ENCODE measurements at regions not wholly inside any gene's neighbourhood (a gene's known extent, or its start where the extent isn't known, plus 50 kb on each side); places are given as distances from the start of the nearest gene placed in this dataset.

DNA sequence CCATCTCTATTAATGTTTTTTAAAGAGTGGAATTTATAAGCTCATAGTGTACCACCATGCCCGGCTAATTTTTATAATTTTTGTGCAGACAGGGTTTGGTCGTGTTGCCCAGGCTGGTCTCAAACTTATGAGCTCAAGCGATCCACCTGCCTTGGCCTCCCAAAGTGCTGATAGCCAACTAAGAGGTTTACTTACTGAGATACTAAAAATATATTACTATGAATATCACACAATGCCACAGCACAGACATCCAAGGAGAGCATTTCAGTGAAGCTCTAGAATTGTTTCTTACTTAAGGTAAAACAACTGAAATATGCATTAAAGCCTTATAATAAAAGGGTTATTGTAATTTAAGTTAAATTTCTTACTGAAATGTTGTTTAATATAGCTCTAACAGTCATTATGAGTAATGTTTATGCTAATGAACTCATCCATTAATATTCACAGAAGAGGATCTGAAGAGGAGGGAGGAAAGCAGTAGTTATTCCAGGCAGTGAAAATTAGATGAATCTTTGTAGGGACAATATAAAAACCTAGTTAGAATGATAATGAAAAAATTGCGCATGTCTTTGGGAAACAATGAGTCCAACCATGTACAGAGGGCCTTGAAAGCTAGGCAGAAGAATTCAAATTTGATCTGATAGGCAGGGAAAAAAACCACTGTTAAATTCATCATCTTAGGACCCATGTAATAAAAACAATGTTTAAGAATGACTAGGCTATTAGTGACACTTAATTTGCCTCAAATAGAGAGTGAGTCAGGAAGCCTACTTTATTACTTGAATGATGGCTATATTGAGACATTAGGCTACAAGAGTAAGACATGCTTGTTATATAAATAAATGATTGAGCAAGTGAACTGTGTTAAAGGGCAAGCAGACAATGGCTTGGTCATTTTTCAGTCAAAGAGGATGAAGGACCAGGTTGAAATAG is 99.2 kb downstream of the SLC41A2 start:
- Histone ChIP-seq H3K27me3 (ENCODE audit: insufficient read depth, low read length) (no peaks in the 10 kb centered on the region), H3K4me1 (ENCODE audit: insufficient read depth, low read length) (peaks cover 14% of the 10 kb centered on the region), H3K9me3 (ENCODE audit: insufficient read depth, low read depth, low read length) (no peaks in the 10 kb centered on the region), H3K27ac (ENCODE audit: low read depth, low read length) (peak overlapping the region; percentile 36), H2AFZ (ENCODE audit: low read depth, low read length) (no peak overlapping the region), H3K4me2 (ENCODE audit: low read length) (peak overlapping the region; percentile 11), H3K9ac (ENCODE audit: low read length) (no peak overlapping the region), H3K36me3 (ENCODE audit: insufficient read depth, low read length) (no peaks in the 10 kb centered on the region), H3K79me2 (ENCODE audit: insufficient read depth, low read length) (no peaks in the 10 kb centered on the region), H4K20me1 (ENCODE audit: insufficient read depth, low read length) (no peaks in the 10 kb centered on the region), H3K4me3 (ENCODE audit: insufficient read depth, low read depth, low read length) (no peak overlapping the region)
- no peak for TF ChIP-seq EZH2 (IDR thresholded peaks at IDR 0.05; ENCODE audit: insufficient read depth, low read length)
- TF ChIP-seq, protein P1, sequence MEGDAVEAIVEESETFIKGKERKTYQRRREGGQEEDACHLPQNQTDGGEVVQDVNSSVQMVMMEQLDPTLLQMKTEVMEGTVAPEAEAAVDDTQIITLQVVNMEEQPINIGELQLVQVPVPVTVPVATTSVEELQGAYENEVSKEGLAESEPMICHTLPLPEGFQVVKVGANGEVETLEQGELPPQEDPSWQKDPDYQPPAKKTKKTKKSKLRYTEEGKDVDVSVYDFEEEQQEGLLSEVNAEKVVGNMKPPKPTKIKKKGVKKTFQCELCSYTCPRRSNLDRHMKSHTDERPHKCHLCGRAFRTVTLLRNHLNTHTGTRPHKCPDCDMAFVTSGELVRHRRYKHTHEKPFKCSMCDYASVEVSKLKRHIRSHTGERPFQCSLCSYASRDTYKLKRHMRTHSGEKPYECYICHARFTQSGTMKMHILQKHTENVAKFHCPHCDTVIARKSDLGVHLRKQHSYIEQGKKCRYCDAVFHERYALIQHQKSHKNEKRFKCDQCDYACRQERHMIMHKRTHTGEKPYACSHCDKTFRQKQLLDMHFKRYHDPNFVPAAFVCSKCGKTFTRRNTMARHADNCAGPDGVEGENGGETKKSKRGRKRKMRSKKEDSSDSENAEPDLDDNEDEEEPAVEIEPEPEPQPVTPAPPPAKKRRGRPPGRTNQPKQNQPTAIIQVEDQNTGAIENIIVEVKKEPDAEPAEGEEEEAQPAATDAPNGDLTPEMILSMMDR (IDR thresholded peaks at IDR 0.05; ENCODE audit: insufficient read depth, low read depth, low read length), result no peak
- H3K36me3 Mint-ChIP-seq (ENCODE audit: low read depth, unreplicated experiment), result no peaks in the 10 kb centered on the region
- no peak overlapping the region for H3K27ac Mint-ChIP-seq (ENCODE audit: unreplicated experiment)
- no peak overlapping the region for H3K4me3 Mint-ChIP-seq (ENCODE audit: unreplicated experiment)
- H3K4me1 Mint-ChIP-seq (ENCODE audit: low read depth, unreplicated experiment), result no peaks in the 10 kb centered on the region
- DNase-seq (ENCODE audit: low read depth) (peak; percentile 93), FAIRE-seq (peak; percentile 64)
- no peaks in the 10 kb centered on the region for H3K9me3 Mint-ChIP-seq (ENCODE audit: unreplicated experiment)
- H3K27me3 Mint-ChIP-seq (ENCODE audit: low read depth, unreplicated experiment), result no peaks in the 10 kb centered on the region

DNA sequence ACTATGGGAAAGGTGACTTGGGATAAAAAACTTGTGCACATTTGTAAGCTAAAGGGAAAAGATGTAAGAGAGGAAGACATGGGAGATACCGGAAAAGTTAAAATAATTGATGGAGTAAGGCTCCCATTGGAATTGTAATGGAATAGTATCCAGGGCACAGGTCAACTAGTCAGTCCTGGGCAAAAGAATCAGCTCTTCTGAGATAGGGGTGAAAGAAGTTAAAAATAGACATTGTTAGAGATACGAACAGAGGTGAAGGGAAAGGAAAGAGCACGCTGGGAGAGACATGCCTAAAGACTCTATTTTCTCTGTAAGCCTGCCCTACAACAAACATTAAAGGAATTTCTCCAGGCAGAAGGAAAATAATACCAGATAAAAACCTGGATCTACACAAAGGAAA is 101.6 kb downstream of the SLC41A2 start:
- TF ChIP-seq, protein P1 (IDR thresholded peaks at IDR 0.05; ENCODE audit: insufficient read depth, low read depth, low read length), result no peak
- no peak for TF ChIP-seq EZH2 (IDR thresholded peaks at IDR 0.05; ENCODE audit: insufficient read depth, low read length)
- no peaks in the 10 kb centered on the region for H3K4me1 Mint-ChIP-seq (ENCODE audit: low read depth, unreplicated experiment)
- H4K20me1 ChIP-seq (ENCODE audit: insufficient read depth, low read length), result no peaks in the 10 kb centered on the region
- no peak overlapping the region for H3K27ac ChIP-seq (ENCODE audit: low read depth, low read length)
- H3K4me1 ChIP-seq (ENCODE audit: insufficient read depth, low read length), result peaks cover 13% of the 10 kb centered on the region
- H3K9me3 Mint-ChIP-seq (ENCODE audit: unreplicated experiment), result no peaks in the 10 kb centered on the region
- H3K9ac ChIP-seq (ENCODE audit: low read length), result no peak overlapping the region
- no peak overlapping the region for H3K27ac Mint-ChIP-seq (ENCODE audit: unreplicated experiment)
- H2AFZ ChIP-seq (ENCODE audit: low read depth, low read length), result no peak overlapping the region
- no peaks in the 10 kb centered on the region for H3K27me3 Mint-ChIP-seq (ENCODE audit: low read depth, unreplicated experiment)
- H3K79me2 ChIP-seq (ENCODE audit: insufficient read depth, low read length), result no peaks in the 10 kb centered on the region
- FAIRE-seq (no peak), DNase-seq (ENCODE audit: low read depth) (no peak)
- H3K4me3 Mint-ChIP-seq (ENCODE audit: unreplicated experiment), result no peak overlapping the region
- H3K36me3 ChIP-seq (ENCODE audit: insufficient read depth, low read length), result no peaks in the 10 kb centered on the region
- no peaks in the 10 kb centered on the region for H3K27me3 ChIP-seq (ENCODE audit: insufficient read depth, low read length)
- H3K36me3 Mint-ChIP-seq (ENCODE audit: low read depth, unreplicated experiment), result no peaks in the 10 kb centered on the region
- no peak overlapping the region for H3K4me2 ChIP-seq (ENCODE audit: low read length)
- no peaks in the 10 kb centered on the region for H3K9me3 ChIP-seq (ENCODE audit: insufficient read depth, low read depth, low read length)
- H3K4me3 ChIP-seq (ENCODE audit: insufficient read depth, low read depth, low read length), result no peak overlapping the region

DNA sequence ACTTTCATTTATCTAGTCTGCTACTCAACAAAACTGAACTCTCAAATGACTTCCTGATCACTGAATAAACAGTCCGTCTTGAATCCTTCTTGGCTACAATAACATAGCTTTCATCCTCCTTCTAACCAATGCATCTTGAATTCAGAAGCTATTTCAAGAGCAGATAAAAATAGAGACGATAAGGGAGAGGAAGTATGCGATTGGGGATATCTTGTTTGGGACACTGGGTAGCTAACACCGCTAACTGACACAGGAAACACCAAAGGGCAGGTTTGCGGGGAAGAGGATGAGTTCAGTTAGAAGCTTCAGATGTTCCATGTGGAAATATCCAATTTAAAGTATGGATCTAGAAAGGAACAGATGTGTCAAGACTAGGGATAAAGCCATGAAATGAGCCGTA is 102.5 kb downstream of the SLC41A2 start:
- no peak overlapping the region for H3K27ac Mint-ChIP-seq (ENCODE audit: unreplicated experiment)
- H3K9me3 Mint-ChIP-seq (ENCODE audit: unreplicated experiment), result no peaks in the 10 kb centered on the region
- DNase-seq (ENCODE audit: low read depth) (no peak), FAIRE-seq (no peak)
- Histone ChIP-seq H3K9me3 (ENCODE audit: insufficient read depth, low read depth, low read length) (no peaks in the 10 kb centered on the region), H3K27ac (ENCODE audit: low read depth, low read length) (no peak overlapping the region), H3K4me3 (ENCODE audit: insufficient read depth, low read depth, low read length) (no peak overlapping the region), H3K4me2 (ENCODE audit: low read length) (no peak overlapping the region), H3K27me3 (ENCODE audit: insufficient read depth, low read length) (no peaks in the 10 kb centered on the region), H3K36me3 (ENCODE audit: insufficient read depth, low read length) (no peaks in the 10 kb centered on the region), H3K79me2 (ENCODE audit: insufficient read depth, low read length) (no peaks in the 10 kb centered on the region), H3K9ac (ENCODE audit: low read length) (no peak overlapping the region), H2AFZ (ENCODE audit: low read depth, low read length) (no peak overlapping the region), H4K20me1 (ENCODE audit: insufficient read depth, low read length) (no peaks in the 10 kb centered on the region), H3K4me1 (ENCODE audit: insufficient read depth, low read length) (peaks cover 13% of the 10 kb centered on the region)
- H3K27me3 Mint-ChIP-seq (ENCODE audit: low read depth, unreplicated experiment), result no peaks in the 10 kb centered on the region
- no peaks in the 10 kb centered on the region for H3K36me3 Mint-ChIP-seq (ENCODE audit: low read depth, unreplicated experiment)
- no peak overlapping the region for H3K4me3 Mint-ChIP-seq (ENCODE audit: unreplicated experiment)
- H3K4me1 Mint-ChIP-seq (ENCODE audit: low read depth, unreplicated experiment), result no peaks in the 10 kb centered on the region
- TF ChIP-seq, protein P1 (IDR thresholded peaks at IDR 0.05; ENCODE audit: insufficient read depth, low read depth, low read length), result no peak
- TF ChIP-seq EZH2 (IDR thresholded peaks at IDR 0.05; ENCODE audit: insufficient read depth, low read length), result no peak
